Loucy (cell line): ENCODE measurements at regions not wholly inside any gene's neighbourhood (a gene's known extent, or its start where the extent isn't known, plus 50 kb on each side); places are given as distances from the start of the nearest gene placed in this dataset.

Source experiments
- EZH2phosphoT487 ChIP-seq: fragments of 200-600 bp; IDR thresholded peaks from 2 replicates; pipeline ENCODE4 v1.6.1; 2018; ENCODE audit warnings: antibody characterized with exemption, mild to moderate bottlenecking, moderate library complexity, borderline replicate concordance
- TF ChIP-seq, protein P1 (sequence below): fragments of 200-600 bp; sonication (generic); conservative IDR thresholded peaks from 2 replicates; pipeline ENCODE4 v1.5.1; 2014; ENCODE audit warnings: mild to moderate bottlenecking, antibody characterized with exemption, low read length

DNA sequence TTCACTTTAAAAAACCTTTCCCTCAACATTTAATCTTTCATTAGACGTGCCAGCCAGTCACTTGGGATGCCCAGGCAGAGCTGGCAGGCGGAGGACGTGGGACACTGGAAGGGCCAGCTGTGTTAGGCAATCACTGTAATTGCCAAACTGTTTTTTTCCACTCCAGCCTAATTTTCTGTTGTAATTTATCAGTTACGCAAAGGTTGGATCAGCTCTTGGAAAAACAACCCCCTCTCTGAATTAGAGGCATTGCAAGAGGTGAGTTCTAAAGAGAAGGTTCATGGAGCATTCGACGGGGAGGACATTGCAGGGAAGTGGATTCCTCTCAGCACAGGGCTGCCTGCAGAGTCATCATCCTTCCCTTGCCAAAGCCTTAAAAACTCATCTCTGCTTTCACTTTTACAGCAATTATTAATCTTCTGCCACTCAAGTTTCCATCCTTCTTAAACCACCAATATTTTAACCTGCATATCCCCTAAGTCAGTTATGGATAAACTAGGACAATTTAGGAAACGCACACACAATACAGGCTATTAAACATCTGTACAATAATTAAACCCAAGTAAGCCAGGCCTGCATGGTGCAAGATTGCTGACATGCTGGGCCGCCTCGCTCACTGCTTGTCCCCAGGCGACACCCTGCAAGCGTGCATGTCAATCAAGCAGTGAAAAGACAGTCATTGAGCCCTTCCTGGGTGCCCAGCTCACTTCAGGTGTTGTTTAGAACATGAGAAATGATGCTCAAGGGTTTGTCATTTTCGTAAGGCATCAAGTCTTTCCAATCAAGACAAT is 272.3 kb upstream of the RNF32 start:
- TF ChIP-seq, protein P1, sequence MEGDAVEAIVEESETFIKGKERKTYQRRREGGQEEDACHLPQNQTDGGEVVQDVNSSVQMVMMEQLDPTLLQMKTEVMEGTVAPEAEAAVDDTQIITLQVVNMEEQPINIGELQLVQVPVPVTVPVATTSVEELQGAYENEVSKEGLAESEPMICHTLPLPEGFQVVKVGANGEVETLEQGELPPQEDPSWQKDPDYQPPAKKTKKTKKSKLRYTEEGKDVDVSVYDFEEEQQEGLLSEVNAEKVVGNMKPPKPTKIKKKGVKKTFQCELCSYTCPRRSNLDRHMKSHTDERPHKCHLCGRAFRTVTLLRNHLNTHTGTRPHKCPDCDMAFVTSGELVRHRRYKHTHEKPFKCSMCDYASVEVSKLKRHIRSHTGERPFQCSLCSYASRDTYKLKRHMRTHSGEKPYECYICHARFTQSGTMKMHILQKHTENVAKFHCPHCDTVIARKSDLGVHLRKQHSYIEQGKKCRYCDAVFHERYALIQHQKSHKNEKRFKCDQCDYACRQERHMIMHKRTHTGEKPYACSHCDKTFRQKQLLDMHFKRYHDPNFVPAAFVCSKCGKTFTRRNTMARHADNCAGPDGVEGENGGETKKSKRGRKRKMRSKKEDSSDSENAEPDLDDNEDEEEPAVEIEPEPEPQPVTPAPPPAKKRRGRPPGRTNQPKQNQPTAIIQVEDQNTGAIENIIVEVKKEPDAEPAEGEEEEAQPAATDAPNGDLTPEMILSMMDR, result no peak
- no peak for TF ChIP-seq EZH2phosphoT487
